ENCODE measurements at regions not wholly inside any gene's neighbourhood (a gene's known extent, or its start where the extent isn't known, plus 50 kb on each side); places are given as distances from the start of the nearest gene placed in this dataset.
"Not testable (repeated sequence)": the region's sequence is repeated elsewhere in the genome, so short reads cannot be mapped to it uniquely, and the experiment has no call there.

DNA sequence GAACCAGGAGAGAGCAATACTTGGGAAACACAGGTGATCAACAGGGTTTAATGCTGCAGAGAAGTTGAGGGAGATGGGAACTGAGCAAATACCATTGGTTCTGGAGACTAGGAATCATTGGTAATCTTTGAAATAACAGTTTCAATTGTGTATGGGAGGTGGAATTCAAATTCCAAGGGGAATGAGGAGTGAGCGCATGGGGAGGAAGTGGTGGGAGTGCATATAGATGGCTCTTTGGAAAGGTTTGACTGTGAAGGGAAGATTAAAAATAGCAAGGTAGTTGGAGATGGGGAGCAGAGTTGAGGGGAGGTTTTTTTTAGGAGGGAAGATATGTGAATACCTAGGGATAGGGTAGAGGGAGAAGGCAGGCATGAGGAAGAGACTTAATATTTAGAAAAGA, 51.1 kb upstream of the ROPN1 start:
- no peak overlapping the region for H3K4me3 ChIP-seq (ENCODE audit: low read depth, low read length)
- DNase-seq (ENCODE audit: extremely low spot score): no peak
- no peaks in the 10 kb centered on the region for H3K36me3 ChIP-seq (ENCODE audit: insufficient read depth)
- no peaks in the 10 kb centered on the region for H3K4me1 ChIP-seq (ENCODE audit: insufficient read depth)
- no peak overlapping the region for H3K27ac ChIP-seq (ENCODE audit: low read depth)
- WGBS: 85% methylated on average over 1 of the region's 1 CpG

DNA sequence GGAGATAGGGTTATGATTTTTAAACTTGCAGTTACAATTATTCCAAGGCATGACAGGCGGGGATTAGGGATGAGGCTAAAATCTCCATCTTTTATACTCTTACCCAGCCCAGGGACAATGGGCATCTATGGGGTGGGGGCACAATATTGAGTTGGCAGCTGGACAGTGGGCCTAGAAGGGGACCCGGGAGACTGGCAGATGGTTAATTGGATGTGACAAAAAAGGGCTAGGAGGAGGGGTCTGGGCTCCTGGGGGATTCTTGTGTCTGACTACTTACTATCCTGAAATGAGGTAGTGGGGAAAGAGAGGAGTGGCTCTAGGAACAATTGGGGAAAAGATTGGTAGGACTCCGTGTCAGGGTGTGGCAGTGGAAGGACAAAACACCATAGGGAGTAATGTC, 53.0 kb upstream of the ROPN1 start:
- Histone ChIP-seq H3K36me3 (ENCODE audit: insufficient read depth) (no peaks in the 10 kb centered on the region), H3K4me3 (ENCODE audit: low read depth, low read length) (no peak overlapping the region), H3K27ac (ENCODE audit: low read depth) (no peak overlapping the region), H3K4me1 (ENCODE audit: insufficient read depth) (no peaks in the 10 kb centered on the region)
- no peak for DNase-seq (ENCODE audit: extremely low spot score)
- 83% methylated on average over 3 of the region's 3 CpGs for WGBS

DNA sequence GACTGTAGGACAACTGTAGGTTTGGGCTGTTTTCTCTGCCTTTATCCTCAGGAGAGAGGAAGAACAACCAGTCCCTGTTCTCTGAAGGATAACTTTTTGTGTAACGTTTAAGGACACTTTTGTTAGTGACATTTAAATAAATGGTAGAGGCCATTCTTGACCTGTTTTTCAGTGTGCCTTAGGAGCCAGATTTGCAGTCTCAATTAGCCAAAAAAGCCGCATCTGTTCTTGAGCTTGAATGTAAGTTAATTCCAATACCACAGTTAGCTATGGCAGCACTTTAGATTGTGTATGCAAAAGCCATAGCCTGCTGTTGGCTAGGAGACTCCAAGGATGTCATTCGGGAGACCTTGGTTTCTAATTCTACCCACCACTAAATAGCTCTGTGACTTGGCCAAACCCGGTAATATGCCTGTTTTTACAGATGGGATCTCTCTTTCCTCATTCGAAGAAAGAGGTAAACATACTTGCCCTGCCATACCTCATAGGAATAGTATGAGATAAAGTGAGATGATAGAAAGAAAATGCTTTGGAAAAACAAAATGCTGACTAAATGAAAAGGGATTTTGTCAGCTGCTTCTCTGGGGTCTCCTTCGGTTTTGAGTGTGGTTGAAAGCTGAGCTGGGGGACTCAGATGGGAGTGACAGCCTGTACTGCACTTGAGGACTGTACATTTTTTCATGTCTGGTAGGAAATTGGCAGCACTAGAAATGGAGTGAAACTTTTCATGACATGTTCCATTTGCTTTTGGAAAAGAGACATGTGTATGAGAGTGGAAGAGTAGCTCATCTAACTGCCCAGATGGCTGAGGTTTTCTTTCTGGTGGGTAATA, 57.3 kb upstream of the ROPN1 start:
- H3K4me3 ChIP-seq (ENCODE audit: low read depth, low read length): no peak overlapping the region
- no peak for DNase-seq (ENCODE audit: extremely low spot score)
- H3K4me1 ChIP-seq (ENCODE audit: insufficient read depth): no peaks in the 10 kb centered on the region
- WGBS: 70% methylated on average over 6 of the region's 6 CpGs
- H3K36me3 ChIP-seq (ENCODE audit: insufficient read depth): no peaks in the 10 kb centered on the region
- no peak overlapping the region for H3K27ac ChIP-seq (ENCODE audit: low read depth)

DNA sequence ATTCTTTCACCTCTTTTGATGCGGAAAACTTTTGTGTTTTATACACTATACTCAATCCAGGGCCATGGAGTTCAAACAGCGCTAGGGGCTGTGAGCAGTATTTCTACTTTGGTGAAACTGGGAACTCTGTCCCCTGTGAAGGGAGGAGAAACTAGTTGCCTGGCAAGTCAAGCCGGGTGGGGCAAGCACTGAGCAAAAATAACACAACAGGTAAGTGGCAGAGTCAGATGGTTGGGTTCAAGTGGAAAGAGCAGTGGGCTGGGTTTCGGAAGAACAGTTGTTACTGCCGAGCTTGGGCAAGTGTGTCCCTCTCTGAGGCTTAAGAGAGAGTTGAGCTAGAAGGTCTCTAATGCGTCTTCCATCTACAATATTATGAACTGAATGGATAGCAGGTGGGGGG, 59.7 kb upstream of the ROPN1 start:
- no peak for DNase-seq (ENCODE audit: extremely low spot score)
- WGBS: 94% methylated on average over 6 of the region's 6 CpGs
- H3K36me3 ChIP-seq (ENCODE audit: insufficient read depth): no peaks in the 10 kb centered on the region
- H3K27ac ChIP-seq (ENCODE audit: low read depth): no peak overlapping the region
- H3K4me1 ChIP-seq (ENCODE audit: insufficient read depth): no peaks in the 10 kb centered on the region
- H3K4me3 ChIP-seq (ENCODE audit: low read depth, low read length): no peak overlapping the region

DNA sequence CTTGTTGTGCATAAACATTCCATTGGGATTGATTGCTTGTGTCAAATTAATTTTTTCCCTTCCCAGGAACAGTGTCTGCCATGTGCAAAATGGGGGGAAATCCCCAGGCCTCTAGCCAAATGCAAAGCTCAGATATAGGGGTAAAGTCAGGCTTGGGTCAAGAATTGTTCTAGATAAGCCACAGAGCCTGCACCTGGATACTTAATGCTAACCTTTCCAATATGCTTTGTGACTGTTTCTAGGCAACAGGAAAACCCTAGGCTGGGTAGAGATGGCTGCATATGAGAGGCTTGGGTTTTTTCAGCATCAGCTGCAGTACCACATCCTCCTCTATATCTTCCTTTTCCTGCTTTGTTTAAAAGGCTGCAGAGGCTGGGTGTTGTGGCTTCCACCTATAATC, 61.9 kb upstream of the ROPN1 start:
- Histone ChIP-seq H3K4me3 (ENCODE audit: low read depth, low read length) (no peak overlapping the region), H3K27ac (ENCODE audit: low read depth) (no peak overlapping the region), H3K4me1 (ENCODE audit: insufficient read depth) (no peaks in the 10 kb centered on the region), H3K36me3 (ENCODE audit: insufficient read depth) (no peaks in the 10 kb centered on the region)
- DNase-seq (ENCODE audit: extremely low spot score): no peak

DNA sequence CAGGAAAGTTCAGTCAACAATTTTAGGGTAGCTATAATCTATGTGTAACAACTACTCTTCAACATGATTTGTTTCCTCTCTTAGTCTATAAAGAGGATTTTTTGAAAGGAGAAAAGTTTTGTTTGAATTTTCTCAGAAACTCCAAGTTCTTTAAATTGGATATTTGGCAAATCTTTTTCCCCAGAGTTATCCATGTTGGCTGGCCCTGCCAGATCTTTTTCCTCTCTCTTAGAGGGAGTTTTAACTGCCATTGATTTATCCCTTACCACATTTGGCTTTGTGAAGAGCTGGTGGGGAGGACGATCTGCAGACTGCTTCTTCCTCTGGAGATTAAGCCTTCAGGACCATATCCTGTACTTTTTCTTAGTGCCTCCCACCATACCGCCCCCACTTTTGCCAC, 64.9 kb upstream of the ROPN1 start:
- Histone ChIP-seq H3K4me1 (ENCODE audit: insufficient read depth) (no peaks in the 10 kb centered on the region), H3K36me3 (ENCODE audit: insufficient read depth) (no peaks in the 10 kb centered on the region), H3K27ac (ENCODE audit: low read depth) (no peak overlapping the region), H3K4me3 (ENCODE audit: low read depth, low read length) (no peak overlapping the region)
- 43% methylated on average over 2 of the region's 2 CpGs for WGBS
- peak; percentile 18 for DNase-seq (ENCODE audit: extremely low spot score)

DNA sequence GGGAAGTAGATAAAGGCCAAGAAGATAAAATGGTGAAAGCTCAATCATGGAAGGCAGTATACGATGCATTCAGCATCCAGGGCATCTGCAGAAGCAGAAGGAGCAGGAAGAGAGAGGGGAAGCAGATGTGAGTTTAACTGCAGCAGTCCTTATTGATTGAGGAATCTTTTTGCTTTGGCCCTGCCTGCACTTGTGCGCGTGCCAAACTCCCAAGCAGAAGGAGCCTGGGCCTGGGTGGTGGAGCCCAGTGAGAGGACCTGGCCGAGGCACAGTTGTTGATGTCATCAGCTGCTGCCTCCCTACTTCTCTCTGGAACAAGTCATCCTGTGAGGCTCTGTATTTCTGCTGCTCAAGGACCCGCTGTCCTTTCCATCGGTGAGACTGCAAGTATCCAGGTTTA, 65.5 kb upstream of the ROPN1 start:
- Histone ChIP-seq H3K4me3 (ENCODE audit: low read depth, low read length) (no peak overlapping the region), H3K36me3 (ENCODE audit: insufficient read depth) (no peaks in the 10 kb centered on the region), H3K4me1 (ENCODE audit: insufficient read depth) (no peaks in the 10 kb centered on the region), H3K27ac (ENCODE audit: low read depth) (no peak overlapping the region)
- WGBS: 62% methylated on average over 6 of the region's 6 CpGs
- DNase-seq (ENCODE audit: extremely low spot score): no peak

DNA sequence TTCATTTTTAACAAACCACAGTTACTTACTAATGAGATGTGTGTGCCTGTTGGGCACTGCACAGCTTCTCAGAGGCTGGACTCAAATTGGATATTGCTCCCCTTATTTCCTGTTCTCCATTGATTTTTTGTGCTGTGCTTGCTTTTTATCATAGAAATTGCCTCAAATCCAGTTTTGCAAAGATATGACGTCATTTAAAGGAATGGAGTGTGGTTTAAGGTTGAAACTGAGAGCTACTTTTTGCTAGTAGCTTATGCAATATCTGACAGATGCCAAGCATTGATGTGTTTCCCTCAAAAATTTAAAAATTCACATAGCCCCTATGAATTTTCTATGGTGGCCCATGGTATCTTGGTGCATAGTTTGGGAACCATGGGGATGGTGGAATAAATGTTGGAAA, 67.7 kb upstream of the ROPN1 start:
- no peak overlapping the region for H3K4me3 ChIP-seq (ENCODE audit: low read depth, low read length)
- no peak for DNase-seq (ENCODE audit: extremely low spot score)
- no peaks in the 10 kb centered on the region for H3K4me1 ChIP-seq (ENCODE audit: insufficient read depth)
- H3K27ac ChIP-seq (ENCODE audit: low read depth): no peak overlapping the region
- no peaks in the 10 kb centered on the region for H3K36me3 ChIP-seq (ENCODE audit: insufficient read depth)
- 78% methylated on average over 1 of the region's 1 CpG for WGBS

DNA sequence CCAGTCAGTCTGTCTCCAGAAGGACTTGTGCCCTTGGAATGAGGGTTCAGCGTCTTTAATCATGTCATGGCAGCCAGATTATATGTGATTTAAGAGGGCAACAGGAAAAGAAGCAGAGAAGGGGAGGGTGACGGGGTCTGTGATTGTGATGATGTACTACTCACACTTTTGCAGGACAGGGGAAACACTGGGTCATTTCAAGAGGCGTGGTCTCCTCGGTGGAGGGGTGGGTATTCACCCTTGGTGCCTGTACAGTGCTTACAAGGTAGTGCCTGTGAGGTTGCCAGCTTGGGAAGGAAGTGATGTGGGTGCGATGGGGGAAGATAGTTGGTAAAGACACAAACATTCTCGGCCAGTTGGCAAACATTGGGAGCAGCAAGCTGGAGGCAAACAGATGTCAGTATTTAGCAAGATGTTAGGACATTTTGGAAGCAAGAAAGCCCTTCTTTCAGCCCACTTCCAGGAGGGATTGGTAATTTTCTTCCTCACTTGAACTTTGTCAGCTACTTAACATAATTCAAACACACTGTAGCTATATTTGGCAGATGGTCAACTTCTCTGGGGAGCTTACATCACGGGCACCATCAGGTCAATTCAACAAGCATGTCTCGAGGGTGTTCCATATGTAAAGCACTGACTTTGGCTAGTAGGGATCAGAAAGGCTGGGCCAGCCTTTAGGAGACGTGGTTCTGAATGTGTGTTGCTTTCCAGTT, 71.4 kb upstream of the ROPN1 start:
- H3K4me3 ChIP-seq (ENCODE audit: low read depth, low read length): no peak overlapping the region
- H3K4me1 ChIP-seq (ENCODE audit: insufficient read depth): no peaks in the 10 kb centered on the region
- WGBS: 67% methylated on average over 9 of the region's 9 CpGs
- no peak for DNase-seq (ENCODE audit: extremely low spot score)
- no peaks in the 10 kb centered on the region for H3K36me3 ChIP-seq (ENCODE audit: insufficient read depth)
- H3K27ac ChIP-seq (ENCODE audit: low read depth): no peak overlapping the region

DNA sequence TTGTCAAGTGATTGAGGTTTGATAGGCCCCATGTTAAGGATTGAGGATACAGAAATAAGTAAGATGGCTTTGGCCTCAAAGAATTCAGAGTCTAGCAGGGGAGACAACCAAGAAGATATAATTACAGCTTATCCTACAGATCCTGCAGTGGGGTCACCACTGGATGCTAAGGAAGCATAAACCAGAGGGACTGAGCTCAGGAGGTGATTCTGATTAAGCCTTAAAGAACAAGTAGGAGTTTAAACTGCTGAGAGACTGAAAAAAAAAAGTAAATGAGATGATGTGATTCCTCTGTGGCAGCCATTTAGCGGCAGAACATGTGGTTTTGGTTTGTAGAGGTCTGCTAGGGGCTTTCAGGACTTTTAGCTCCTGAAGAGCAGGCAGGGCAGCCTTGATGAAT, 72.1 kb upstream of the ROPN1 start:
- DNase-seq (ENCODE audit: extremely low spot score): no peak
- no peak overlapping the region for H3K4me3 ChIP-seq (ENCODE audit: low read depth, low read length)
- H3K27ac ChIP-seq (ENCODE audit: low read depth): no peak overlapping the region
- WGBS: 86% methylated on average over 1 of the region's 1 CpG
- no peaks in the 10 kb centered on the region for H3K4me1 ChIP-seq (ENCODE audit: insufficient read depth)
- no peaks in the 10 kb centered on the region for H3K36me3 ChIP-seq (ENCODE audit: insufficient read depth)

DNA sequence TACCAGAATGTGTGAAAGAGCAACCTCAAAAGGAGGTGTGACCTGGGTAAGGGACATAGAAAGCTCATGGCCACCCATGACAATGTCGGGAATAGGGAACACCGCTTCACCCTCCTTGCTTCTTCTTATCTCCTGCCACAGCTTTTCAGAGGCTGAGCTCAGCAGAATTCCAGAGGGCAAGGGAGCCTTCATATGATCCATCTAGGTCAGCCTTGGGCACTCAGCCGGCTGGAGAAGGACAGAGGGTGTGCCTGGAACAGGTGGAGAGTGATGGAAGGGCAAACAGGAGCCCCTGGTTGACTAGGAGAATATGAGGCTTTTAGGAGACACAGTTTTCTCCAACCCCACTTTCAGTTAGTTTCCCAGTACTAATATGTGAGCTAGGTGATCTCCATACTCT, 74.6 kb upstream of the ROPN1 start:
- H3K27ac ChIP-seq (ENCODE audit: low read depth); H3K4me3 ChIP-seq (ENCODE audit: low read depth, low read length); H3K4me1 ChIP-seq (ENCODE audit: insufficient read depth); H3K36me3 ChIP-seq (ENCODE audit: insufficient read depth); DNase-seq (ENCODE audit: extremely low spot score): not testable (repeated sequence)
- 76% methylated on average over 3 of the region's 3 CpGs for WGBS

DNA sequence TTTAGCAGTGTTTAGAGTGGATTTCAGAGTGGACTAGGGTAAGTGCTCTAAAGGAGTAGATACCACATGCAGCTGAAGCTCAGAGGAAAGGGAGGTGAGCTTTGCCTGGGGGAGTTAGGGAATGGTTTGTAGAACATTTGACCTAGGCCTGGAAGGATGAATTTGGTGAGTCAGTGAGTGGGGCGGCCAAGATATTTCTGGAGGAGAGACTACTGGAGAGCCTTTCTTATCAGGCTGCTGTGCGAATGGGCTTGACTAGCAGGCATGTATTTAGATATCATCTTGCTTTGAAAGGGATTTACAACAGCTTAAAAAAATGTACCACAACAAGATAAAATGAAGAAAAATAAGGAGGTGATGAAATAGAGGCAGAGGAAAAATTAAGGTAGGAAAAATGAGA, 77.8 kb upstream of the ROPN1 start:
- not testable (repeated sequence) for DNase-seq (ENCODE audit: extremely low spot score); H3K27ac ChIP-seq (ENCODE audit: low read depth); H3K4me1 ChIP-seq (ENCODE audit: insufficient read depth); H3K4me3 ChIP-seq (ENCODE audit: low read depth, low read length); H3K36me3 ChIP-seq (ENCODE audit: insufficient read depth)
- WGBS: 46% methylated on average over 2 of the region's 2 CpGs

DNA sequence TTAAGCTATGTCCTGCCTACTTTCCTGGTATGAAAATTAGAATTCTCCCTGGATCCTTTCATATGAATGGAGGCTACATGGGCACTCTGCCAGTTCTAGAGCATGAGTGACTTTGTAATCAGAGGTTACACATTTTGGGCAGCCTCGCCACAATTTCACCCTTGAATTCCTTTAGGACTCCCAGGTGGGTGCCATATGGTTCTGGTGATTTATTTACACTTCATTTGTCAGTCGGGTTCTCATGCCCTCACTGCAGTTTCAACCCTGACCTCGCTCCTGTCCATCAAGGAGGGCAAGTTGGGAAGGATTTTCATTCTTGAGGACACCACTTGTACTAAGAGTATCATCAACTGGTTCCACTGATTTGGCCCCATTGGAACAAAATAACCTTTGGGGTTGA, 83.2 kb upstream of the ROPN1 start:
- not testable (repeated sequence) for H3K36me3 ChIP-seq (ENCODE audit: insufficient read depth); H3K27ac ChIP-seq (ENCODE audit: low read depth); H3K4me1 ChIP-seq (ENCODE audit: insufficient read depth); DNase-seq (ENCODE audit: extremely low spot score); H3K4me3 ChIP-seq (ENCODE audit: low read depth, low read length)
- WGBS: 86% methylated on average over 3 of the region's 3 CpGs

DNA sequence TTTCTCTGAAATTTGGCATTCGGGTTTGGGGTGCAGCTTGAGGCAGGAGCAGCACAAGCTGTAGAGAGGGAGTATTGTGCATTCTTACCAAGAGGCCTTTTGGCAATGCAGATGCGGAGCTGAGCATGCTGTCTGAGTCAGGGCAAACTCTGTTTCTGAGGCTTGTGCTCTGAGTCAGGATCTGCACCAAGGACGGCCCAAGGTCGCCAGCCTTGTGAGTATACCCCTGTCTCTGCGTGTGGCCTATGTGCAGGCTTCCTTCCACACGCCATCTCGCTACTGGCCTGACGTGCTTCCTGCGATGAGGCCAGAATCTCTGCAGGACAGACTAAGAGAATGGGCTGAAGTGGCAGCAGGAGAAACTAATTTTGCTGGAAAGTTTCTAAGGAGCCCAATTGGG, 83.8 kb upstream of the ROPN1 start:
- no peak overlapping the region for H3K27ac ChIP-seq (ENCODE audit: low read depth)
- no peak for DNase-seq (ENCODE audit: extremely low spot score)
- H3K36me3 ChIP-seq (ENCODE audit: insufficient read depth): no peaks in the 10 kb centered on the region
- no peaks in the 10 kb centered on the region for H3K4me1 ChIP-seq (ENCODE audit: insufficient read depth)
- WGBS: 95% methylated on average over 9 of the region's 9 CpGs
- no peak overlapping the region for H3K4me3 ChIP-seq (ENCODE audit: low read depth, low read length)

Measured in urinary bladder (tissue), 3 donors.